PC-9 (cell line): ENCODE measurements at regions not wholly inside any gene's neighbourhood (a gene's known extent, or its start where the extent isn't known, plus 50 kb on each side); places are given as distances from the start of the nearest gene placed in this dataset.
"Not testable (repeated sequence)": the region's sequence is repeated elsewhere in the genome, so short reads cannot be mapped to it uniquely, and the experiment has no call there.

Experiments
- BruUV-seq: library from RNA; stranded (reverse); fragments of 400-500 nt; replicated peaks from 2 replicates; lab custom pipeline; 2021; lab: Mats Ljungman, UMichigan
- CTCF ChIA-PET: fragments of 300-600 bp; sonication (Branson Sonifier 250); formaldehyde crosslinking; loops from one replicate; lab custom pipeline; 2022; ENCODE audit warnings: antibody characterized with exemption; lab: Charles Lee
- POLR2A ChIA-PET: fragments of 300-600 bp; sonication (Branson Sonifier 250); formaldehyde crosslinking; loops from one replicate; lab custom pipeline; 2022; ENCODE audit warnings: antibody characterized with exemption; ENCODE audit not compliant: unreplicated experiment; lab: Charles Lee
- DNase-seq, 2 experiments: peaks; one replicate each; pipeline versions ENCODE4 v3.0.0 to v3.0.0-alpha.2; 2015 to 2022; ENCODE audit warnings: mixed read lengths in 1 of 2
- H2AFZ ChIP-seq: fragments of 200-600 bp; sonication (generic); 2 replicates; pipeline ENCODE4 v1.8.1; 2017; ENCODE audit warnings: antibody characterized with exemption
- H3F3A ChIP-seq: fragments of 200-600 bp; sonication (generic); 2 replicates; pipeline ENCODE4 v1.8.1; 2017; ENCODE audit warnings: antibody characterized with exemption, mild to moderate bottlenecking, low read depth; ENCODE audit not compliant: insufficient read depth
- H3K27ac ChIP-seq: fragments of 200-600 bp; sonication (generic); 2 replicates; pipeline ENCODE4 v1.6.1; 2016; ENCODE audit warnings: mixed run types
- H3K27me3 ChIP-seq: fragments of 200-600 bp; sonication (generic); 2 replicates; pipeline ENCODE4 v1.6.1; 2016; ENCODE audit warnings: low read depth, mixed run types; ENCODE audit not compliant: insufficient read depth
- H3K36me3 ChIP-seq: fragments of 200-600 bp; sonication (generic); 2 replicates; pipeline ENCODE4 v1.6.1; 2016; ENCODE audit warnings: low read depth, mixed run types
- H3K4me1 ChIP-seq: fragments of 200-600 bp; sonication (generic); replicated peaks from 2 replicates; pipeline ENCODE4 v1.6.1; 2016; ENCODE audit warnings: mixed run types; ENCODE audit not compliant: insufficient read depth
- H3K4me2 ChIP-seq: fragments of 200-600 bp; sonication (generic); 2 replicates; pipeline ENCODE4 v1.6.1; 2017; ENCODE audit warnings: mixed run types
- H3K4me3 ChIP-seq: fragments of 200-600 bp; sonication (generic); 2 replicates; pipeline ENCODE4 v1.6.1; 2016; ENCODE audit warnings: mixed run types
- H3K79me2 ChIP-seq: fragments of 200-600 bp; sonication (generic); 2 replicates; pipeline ENCODE4 v1.6.1; 2017; ENCODE audit warnings: low read depth, mixed run types
- H3K9me2 ChIP-seq: fragments of 200-600 bp; sonication (generic); 2 replicates; pipeline ENCODE4 v1.8.1; 2017; ENCODE audit warnings: mild to moderate bottlenecking; ENCODE audit not compliant: insufficient read depth
- H3K9me3 ChIP-seq: fragments of 200-600 bp; sonication (generic); 2 replicates; pipeline ENCODE4 v1.8.1; 2016; ENCODE audit warnings: low read depth; ENCODE audit not compliant: insufficient read depth
- H4K20me1 ChIP-seq: fragments of 200-600 bp; sonication (generic); 2 replicates; pipeline ENCODE4 v1.8.1; 2017; ENCODE audit not compliant: insufficient read depth
- EZH2 ChIP-seq: fragments of 200-600 bp; sonication (generic); IDR thresholded peaks from 2 replicates; pipeline ENCODE4 v1.8.0; 2017; ENCODE audit warnings: antibody characterized with exemption, low read depth
- intact Hi-C: fragments of 100-400 bp; cut with micrococcal nuclease; formaldehyde crosslinking; loops from one replicate; pipeline ENCODE4 v1.10.0; 2022; ENCODE audit not compliant: unreplicated experiment
- TF ChIP-seq, protein P1 (sequence below): fragments of 200-600 bp; sonication (generic); conservative IDR thresholded peaks from 2 replicates; pipeline ENCODE4 v1.6.1; 2017; ENCODE audit warnings: mixed run types, antibody characterized with exemption, mild to moderate bottlenecking, moderate library complexity

DNA sequence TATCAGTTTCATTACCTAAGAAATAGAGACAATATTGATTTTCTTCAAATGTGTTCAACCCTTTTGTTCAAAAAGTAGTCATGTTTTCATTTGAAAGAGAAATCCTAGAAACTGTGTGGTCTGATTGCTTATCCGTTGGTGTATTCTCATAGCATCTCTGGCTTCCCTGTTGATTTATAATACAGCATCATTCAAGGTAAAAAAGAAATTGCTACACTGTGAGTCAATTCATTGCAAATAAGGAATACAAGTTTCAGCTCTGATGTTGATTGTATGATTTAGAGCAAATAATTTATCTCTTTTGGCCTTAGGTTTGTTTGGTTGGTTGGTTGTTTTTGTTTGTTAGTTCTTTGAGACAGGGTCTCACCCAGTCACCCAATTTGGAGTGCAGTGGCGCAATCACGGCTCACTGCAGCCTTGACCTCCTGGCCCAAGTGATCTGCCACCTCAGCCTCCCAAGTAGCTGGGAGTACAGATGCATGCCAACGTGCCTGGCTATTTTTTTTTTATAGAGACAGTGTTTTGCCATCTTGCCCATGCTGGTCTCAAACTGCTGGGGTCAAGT is 185.5 kb upstream of the TNFAIP3 start:
- CTCF ChIA-PET, result no interaction called here
- Histone ChIP-seq H3F3A (peaks cover 17% of the 10 kb centered on the region), H3K79me2 (no peaks in the 10 kb centered on the region), H3K9me3 (no peaks in the 10 kb centered on the region), H3K4me2 (peak overlapping the region; percentile 39), H3K4me3 (no peak overlapping the region), H4K20me1 (no peaks in the 10 kb centered on the region), H3K4me1 (peaks cover 23% of the 10 kb centered on the region), H3K36me3 (no peaks in the 10 kb centered on the region), H2AFZ (peak overlapping the region; percentile 19; the same call in 1 of the 2 replicates), H3K27me3 (no peaks in the 10 kb centered on the region), H3K27ac (peak overlapping the region; percentile 78), H3K9me2 (no peaks in the 10 kb centered on the region)
- POLR2A ChIA-PET, result interaction anchor here (0.6 kb wide), 2 partner anchors 14 to 44 kb away, joined by 6 to 8 read pairs; no protein-coding TSS in a partner anchor
- DNase-seq, result no peak
- no TSS peak for BruUV-seq
- TF ChIP-seq, protein P1, sequence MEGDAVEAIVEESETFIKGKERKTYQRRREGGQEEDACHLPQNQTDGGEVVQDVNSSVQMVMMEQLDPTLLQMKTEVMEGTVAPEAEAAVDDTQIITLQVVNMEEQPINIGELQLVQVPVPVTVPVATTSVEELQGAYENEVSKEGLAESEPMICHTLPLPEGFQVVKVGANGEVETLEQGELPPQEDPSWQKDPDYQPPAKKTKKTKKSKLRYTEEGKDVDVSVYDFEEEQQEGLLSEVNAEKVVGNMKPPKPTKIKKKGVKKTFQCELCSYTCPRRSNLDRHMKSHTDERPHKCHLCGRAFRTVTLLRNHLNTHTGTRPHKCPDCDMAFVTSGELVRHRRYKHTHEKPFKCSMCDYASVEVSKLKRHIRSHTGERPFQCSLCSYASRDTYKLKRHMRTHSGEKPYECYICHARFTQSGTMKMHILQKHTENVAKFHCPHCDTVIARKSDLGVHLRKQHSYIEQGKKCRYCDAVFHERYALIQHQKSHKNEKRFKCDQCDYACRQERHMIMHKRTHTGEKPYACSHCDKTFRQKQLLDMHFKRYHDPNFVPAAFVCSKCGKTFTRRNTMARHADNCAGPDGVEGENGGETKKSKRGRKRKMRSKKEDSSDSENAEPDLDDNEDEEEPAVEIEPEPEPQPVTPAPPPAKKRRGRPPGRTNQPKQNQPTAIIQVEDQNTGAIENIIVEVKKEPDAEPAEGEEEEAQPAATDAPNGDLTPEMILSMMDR, result no peak
- TF ChIP-seq EZH2, result no peak
- intact Hi-C loops, result no loop called here

DNA sequence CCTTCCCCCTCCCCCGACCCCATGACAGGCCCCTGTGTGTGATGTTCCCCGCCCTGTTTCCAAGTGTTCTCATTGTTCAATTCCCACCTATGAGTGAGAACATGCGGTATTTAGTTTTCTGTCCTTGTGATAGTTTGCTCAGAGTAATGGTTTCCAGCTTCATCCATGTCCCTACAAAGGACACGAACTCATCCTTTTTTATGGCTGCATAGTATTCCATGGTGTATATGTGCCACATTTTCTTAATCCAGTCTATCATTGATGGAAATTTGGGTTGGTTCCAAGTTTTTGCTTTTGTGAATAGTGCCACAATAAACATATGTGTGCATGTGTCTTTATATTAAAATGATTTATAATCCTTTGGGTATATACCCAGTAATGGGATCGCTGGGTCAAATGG is 184.4 kb upstream of the TNFAIP3 start:
- POLR2A ChIA-PET, H4K20me1 ChIP-seq: not testable (repeated sequence)
- peaks cover 17% of the 10 kb centered on the region for H3F3A ChIP-seq

DNA sequence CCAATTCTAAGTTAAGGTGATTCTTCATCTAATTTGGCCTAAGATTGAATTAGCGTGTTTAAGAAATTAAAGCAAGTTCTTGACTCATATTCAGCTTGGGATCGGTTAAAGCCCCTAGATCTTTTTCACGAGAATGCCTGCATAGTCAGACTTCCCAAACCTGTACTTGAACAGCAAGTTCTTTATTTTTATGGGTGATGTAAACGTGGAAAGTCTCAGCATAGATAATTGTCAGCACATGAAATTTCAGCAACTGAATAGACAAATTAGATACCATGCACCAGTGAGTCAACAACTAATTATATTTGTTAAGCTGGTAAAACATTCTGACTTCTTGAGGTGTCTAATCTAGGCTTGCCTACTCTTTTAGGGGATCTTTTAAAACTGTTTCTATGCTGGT is 183.1 kb upstream of the TNFAIP3 start:
- Histone ChIP-seq H2AFZ (no peak overlapping the region), H3K36me3 (no peaks in the 10 kb centered on the region), H3K27ac (no peak overlapping the region), H3F3A (peaks cover 17% of the 10 kb centered on the region), H3K9me3 (no peaks in the 10 kb centered on the region), H3K27me3 (no peaks in the 10 kb centered on the region), H3K79me2 (no peaks in the 10 kb centered on the region), H3K4me3 (no peak overlapping the region), H4K20me1 (no peaks in the 10 kb centered on the region), H3K9me2 (no peaks in the 10 kb centered on the region), H3K4me1 (peaks cover 23% of the 10 kb centered on the region), H3K4me2 (no peak overlapping the region)
- no TSS peak for BruUV-seq
- TF ChIP-seq, protein P1, result no peak
- no peak for TF ChIP-seq EZH2
- DNase-seq, result no peak
- CTCF ChIA-PET, result no interaction called here
- intact Hi-C loops, result no loop called here
- POLR2A ChIA-PET, result no interaction called here

More for the DNA sequence above, 184.4 kb upstream of the TNFAIP3 start:
- DNase-seq, H2AFZ ChIP-seq, H3K27me3 ChIP-seq, BruUV-seq, H3K27ac ChIP-seq, H3K79me2 ChIP-seq, H3K4me3 ChIP-seq, CTCF ChIA-PET, H3K9me2 ChIP-seq, H3K36me3 ChIP-seq, H3K4me2 ChIP-seq, H3K9me3 ChIP-seq, intact Hi-C loops: not testable (repeated sequence)
- H3K4me1 ChIP-seq, result peaks cover 23% of the 10 kb centered on the region
